Ovary (tissue), 7 donors: ENCODE measurements at regions not wholly inside any gene's neighbourhood (a gene's known extent, or its start where the extent isn't known, plus 50 kb on each side); places are given as distances from the start of the nearest gene placed in this dataset.

ENCODE experiments used
- DNase-seq, 5 donors: peaks; one replicate each; pipeline ENCODE4 v3.0.0-alpha.2; 2019 to 2020
- H3K27ac ChIP-seq, 2 donors: fragments of 200-600 bp; one replicate each; pipeline versions ENCODE4 v1.5.1 to v1.8.0; 2019 to 2022
- H3K27me3 ChIP-seq: fragments of 200-600 bp; one replicate; pipeline ENCODE4 v1.8.0; 2022
- H3K36me3 ChIP-seq: fragments of 200-600 bp; sonication (generic); one replicate; pipeline ENCODE4 v1.5.1; 2019
- H3K4me1 ChIP-seq: one replicate; pipeline ENCODE4 v1.8.1; 2013; ENCODE audit warnings: mild to moderate bottlenecking, moderate library complexity; ENCODE audit not compliant: insufficient read depth
- H3K4me3 ChIP-seq: fragments of 200-600 bp; sonication (generic); one replicate; pipeline ENCODE4 v1.5.1; 2017
- H3K9me3 ChIP-seq, 2 donors: fragments of 200-600 bp in 1 of 2; sonication (generic) in 1 of 2; one replicate each; pipeline versions ENCODE4 v1.5.1 to v1.8.1; 2013 to 2019; ENCODE audit warnings: mild to moderate bottlenecking in 1 of 2, moderate library complexity in 1 of 2
- EP300 ChIP-seq: sonication (generic); formaldehyde crosslinking; IDR thresholded peaks from one replicate; pipeline ENCODE4 v1.6.1; 2017; ENCODE audit warnings: antibody characterized with exemption
- POLR2A ChIP-seq: fragments of 450-650 bp; IDR thresholded peaks from one replicate; pipeline ENCODE4 v1.6.1; 2017; ENCODE audit warnings: antibody characterized with exemption, mild to moderate bottlenecking, moderate library complexity
- WGBS, 3 donors: extraction: QIAGEN DNeasy Blood & Tissue Kit in 1 of 3; methylation state at CpG; one replicate each; pipeline versions ENCODE4 v1.1.5 to v1.1.7; 2013 to 2017; 5-methylcytosine and 5-hydroxymethylcytosine counted together
- intact Hi-C, 4 donors: fragments of 100-400 bp; cut with DNase I; formaldehyde crosslinking; loops; one replicate each; pipeline versions ENCODE4 v1.11.0 to v1.15.1; 2022 to 2023
- TF ChIP-seq, protein P1 (sequence below), 3 donors: fragments of 450-650 bp in 2 of 3; fragments of 200-600 bp in 1 of 3; IDR thresholded peaks; one replicate each; pipeline versions ENCODE4 v1.5.1 to v1.8.0; 2016 to 2022; ENCODE audit warnings: antibody characterized with exemption in 3 of 3, mild to moderate bottlenecking in 1 of 3
- donor health status: DM: no; HTN: no; CAD: no; lungs with moderate emphysema.
- donor health status: DM: no; HTN: no; CAD: no.
- donor health status: Bipolar disorder and iron deficiency.
- donor health status: DM: no; HTN: no; CAD: no.
- donor health status: DM: yes; HTN: yes; CAD: no.

DNA sequence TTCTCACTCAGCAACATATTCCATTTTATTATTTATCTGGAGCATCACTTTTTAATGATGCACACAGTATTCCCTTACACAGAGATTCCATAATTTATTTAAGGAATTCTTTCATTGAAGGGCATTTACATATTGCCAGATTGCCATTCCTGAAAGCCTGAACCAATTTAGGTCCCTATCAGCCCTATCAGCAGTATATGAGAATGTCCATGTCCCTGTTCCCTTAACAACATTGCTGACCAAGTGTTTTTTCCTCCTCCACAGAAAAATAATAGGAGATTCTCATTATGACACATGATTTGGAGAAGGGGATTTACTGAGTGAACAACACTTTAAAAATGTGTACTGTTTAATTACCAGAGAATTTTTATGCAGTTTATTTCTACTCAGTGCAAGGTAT, 90.1 kb upstream of the PHOX2B start:
- no peaks in the 10 kb centered on the region for H3K9me3 ChIP-seq
- no peak for DNase-seq
- H3K4me1 ChIP-seq: no peaks in the 10 kb centered on the region
- no peak for TF ChIP-seq POLR2A
- TF ChIP-seq EP300: no peak
- TF ChIP-seq, protein P1, sequence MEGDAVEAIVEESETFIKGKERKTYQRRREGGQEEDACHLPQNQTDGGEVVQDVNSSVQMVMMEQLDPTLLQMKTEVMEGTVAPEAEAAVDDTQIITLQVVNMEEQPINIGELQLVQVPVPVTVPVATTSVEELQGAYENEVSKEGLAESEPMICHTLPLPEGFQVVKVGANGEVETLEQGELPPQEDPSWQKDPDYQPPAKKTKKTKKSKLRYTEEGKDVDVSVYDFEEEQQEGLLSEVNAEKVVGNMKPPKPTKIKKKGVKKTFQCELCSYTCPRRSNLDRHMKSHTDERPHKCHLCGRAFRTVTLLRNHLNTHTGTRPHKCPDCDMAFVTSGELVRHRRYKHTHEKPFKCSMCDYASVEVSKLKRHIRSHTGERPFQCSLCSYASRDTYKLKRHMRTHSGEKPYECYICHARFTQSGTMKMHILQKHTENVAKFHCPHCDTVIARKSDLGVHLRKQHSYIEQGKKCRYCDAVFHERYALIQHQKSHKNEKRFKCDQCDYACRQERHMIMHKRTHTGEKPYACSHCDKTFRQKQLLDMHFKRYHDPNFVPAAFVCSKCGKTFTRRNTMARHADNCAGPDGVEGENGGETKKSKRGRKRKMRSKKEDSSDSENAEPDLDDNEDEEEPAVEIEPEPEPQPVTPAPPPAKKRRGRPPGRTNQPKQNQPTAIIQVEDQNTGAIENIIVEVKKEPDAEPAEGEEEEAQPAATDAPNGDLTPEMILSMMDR (IDR thresholded peaks at IDR 0.05): no peak
- no peak overlapping the region for H3K4me3 ChIP-seq
- no peaks in the 10 kb centered on the region for H3K36me3 ChIP-seq
- no peaks in the 10 kb centered on the region for H3K27me3 ChIP-seq
- intact Hi-C loops: no loop called here
- no peak overlapping the region for H3K27ac ChIP-seq

DNA sequence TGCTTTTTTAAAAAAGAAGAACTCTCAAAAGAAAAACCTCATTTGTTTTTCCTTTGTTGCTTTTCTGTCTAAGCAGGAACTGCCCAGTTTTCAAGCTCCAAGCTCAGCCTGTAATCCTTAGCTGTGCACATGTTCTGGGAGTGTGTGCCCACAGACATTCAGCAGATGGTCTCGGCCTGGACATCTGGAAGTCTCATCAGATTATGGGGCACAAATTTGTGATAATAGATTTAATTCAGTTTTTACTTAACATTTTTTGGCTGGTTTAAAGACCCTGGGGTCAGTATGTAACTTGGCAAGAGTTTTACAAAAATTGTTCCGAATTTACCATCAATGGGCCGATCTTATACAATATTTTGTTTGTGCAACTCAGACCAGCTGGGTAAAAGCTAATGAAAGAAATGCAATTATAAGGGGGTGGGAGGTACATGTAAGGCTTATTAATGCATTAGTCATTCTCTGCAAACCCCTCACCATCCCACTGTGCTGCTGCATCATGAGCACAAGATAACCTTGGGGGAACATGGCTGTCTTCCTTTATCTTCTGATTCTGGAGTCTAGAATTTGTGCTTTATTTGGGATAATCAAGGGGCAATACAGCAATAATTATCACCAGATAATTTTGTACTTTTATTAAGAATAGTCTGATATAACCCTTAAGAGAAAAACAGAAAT, 86.9 kb upstream of the PHOX2B start:
- no peak for TF ChIP-seq EP300
- TF ChIP-seq POLR2A: no peak
- TF ChIP-seq, protein P1 (IDR thresholded peaks at IDR 0.05): no peak
- H3K4me3 ChIP-seq: no peak overlapping the region
- WGBS, 3 donors: 77 to 84% (median 79%) methylated on average over 3 of the region's 3 CpGs
- no peaks in the 10 kb centered on the region for H3K9me3 ChIP-seq
- no peaks in the 10 kb centered on the region for H3K4me1 ChIP-seq
- no peaks in the 10 kb centered on the region for H3K36me3 ChIP-seq
- intact Hi-C loops: no loop called here
- no peak for DNase-seq
- H3K27ac ChIP-seq: no peak overlapping the region
- no peaks in the 10 kb centered on the region for H3K27me3 ChIP-seq

DNA sequence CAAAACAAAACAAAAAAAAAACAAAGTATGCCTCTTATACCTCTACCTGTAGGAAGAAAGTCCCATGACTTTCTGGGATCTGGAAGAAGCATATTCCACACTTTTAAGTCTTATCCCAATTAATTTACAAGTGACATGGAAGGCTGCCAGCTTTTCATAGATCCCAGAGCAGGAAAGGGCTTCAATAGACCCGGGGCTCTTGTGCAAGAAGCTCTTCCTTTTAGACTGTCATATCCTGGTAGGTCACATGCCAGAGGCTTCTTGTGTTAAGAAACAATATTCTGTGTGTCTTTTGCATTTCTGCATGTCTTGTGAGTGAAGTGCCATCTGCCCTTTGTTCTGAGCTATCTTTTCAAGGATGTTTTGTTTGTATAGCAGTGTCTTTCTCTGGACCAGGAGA, 84.4 kb upstream of the PHOX2B start:
- Histone ChIP-seq H3K4me3 (no peak overlapping the region), H3K9me3 (no peaks in the 10 kb centered on the region), H3K27me3 (no peaks in the 10 kb centered on the region), H3K4me1 (no peaks in the 10 kb centered on the region), H3K36me3 (no peaks in the 10 kb centered on the region), H3K27ac (no peak overlapping the region)
- no peak for DNase-seq
- TF ChIP-seq, protein P1 (IDR thresholded peaks at IDR 0.05): no peak
- TF ChIP-seq EP300: no peak
- TF ChIP-seq POLR2A: no peak
- 50 to 63% (median 56%) methylated on average over 1 of the region's 1 CpG for WGBS, 3 donors
- intact Hi-C loops: no loop called here

DNA sequence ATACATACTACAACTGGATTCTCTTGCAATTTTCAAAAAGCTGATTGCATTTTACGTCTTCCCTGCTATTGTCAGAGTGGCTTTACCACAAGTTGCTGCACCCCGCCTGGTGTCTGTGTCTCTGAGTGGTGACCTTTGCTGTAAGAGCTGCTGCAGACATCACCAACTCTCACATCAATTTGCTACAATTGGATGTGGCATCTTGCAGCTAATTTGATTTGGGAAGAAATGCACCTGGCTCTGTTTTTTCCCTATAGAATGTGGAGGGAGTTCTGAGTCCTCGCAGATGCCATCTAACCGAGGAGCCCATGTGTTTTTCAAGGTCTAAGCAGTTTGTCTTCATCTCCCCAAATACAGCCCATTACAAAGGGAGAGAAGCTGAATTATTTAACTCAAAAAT, 73.8 kb upstream of the PHOX2B start:
- H3K27ac ChIP-seq: no peak overlapping the region
- intact Hi-C loops: no loop called here
- H3K27me3 ChIP-seq: no peaks in the 10 kb centered on the region
- H3K4me1 ChIP-seq: no peaks in the 10 kb centered on the region
- no peak overlapping the region for H3K4me3 ChIP-seq
- WGBS, 3 donors: 35 to 50% (median 41%) methylated on average over 4 of the region's 4 CpGs
- no peaks in the 10 kb centered on the region for H3K36me3 ChIP-seq
- TF ChIP-seq POLR2A (no peak), EP300 (no peak)
- TF ChIP-seq, protein P1 (IDR thresholded peaks at IDR 0.05): no peak
- H3K9me3 ChIP-seq: no peaks in the 10 kb centered on the region
- DNase-seq: no peak
